Fibroblast of lung (primary cell): ENCODE measurements at regions not wholly inside any gene's neighbourhood (a gene's known extent, or its start where the extent isn't known, plus 50 kb on each side); places are given as distances from the start of the nearest gene placed in this dataset.

Experiments used
- CTCF ChIP-seq, 2 donors: IDR thresholded peaks in 1 of 2; conservative IDR thresholded peaks in 1 of 2; 1 replicate in 1 of 2; 2 replicates in 1 of 2; pipeline ENCODE4 v1.5.1; 2011 to 2012; ENCODE audit warnings: low read length in 2 of 2, control low read depth in 1 of 2, inconsistent platforms in 1 of 2, low read depth in 1 of 2, mild to moderate bottlenecking in 1 of 2
- EZH2 ChIP-seq: IDR thresholded peaks from 2 replicates; pipeline ENCODE4 v1.5.1; 2012; ENCODE audit warnings: low read length, control low read depth, mild to moderate bottlenecking; ENCODE audit errors: missing control alignments

- no peak for TF ChIP-seq EZH2
- TF ChIP-seq CTCF (conservative IDR thresholded peaks at IDR 0.05 in 1 of 2, IDR thresholded peaks at IDR 0.05 in 1 of 2; ENCODE audit: low read depth in 1 of 2, low read length in 2 of 2), result no peak
Observed at GRCh38 chr1:81170721-81171120, 630.0 kb upstream of the ADGRL2 start.
